ENCODE measurements at regions not wholly inside any gene's neighbourhood (a gene's known extent, or its start where the extent isn't known, plus 50 kb on each side); places are given as distances from the start of the nearest gene placed in this dataset.

DNA sequence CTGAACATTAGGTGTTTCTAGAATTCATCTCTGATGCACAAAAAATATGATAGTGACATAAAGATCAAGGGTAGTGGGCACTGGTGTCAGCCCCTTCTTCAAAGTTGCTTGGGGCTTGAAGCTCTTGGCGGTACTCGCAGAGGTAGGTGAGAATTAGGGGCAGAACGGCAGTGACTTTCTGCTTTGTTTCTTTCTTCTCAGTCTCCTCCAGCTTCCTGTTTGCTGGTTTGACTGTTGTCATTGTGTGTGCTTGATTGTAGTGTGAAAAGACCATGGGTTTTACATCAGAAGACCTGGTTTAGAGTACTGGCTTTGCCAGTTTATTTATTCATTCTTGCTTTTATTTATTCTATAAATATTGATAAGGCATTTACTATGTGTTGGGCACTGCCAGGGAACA is 156.7 kb upstream of the PLET1 start:
- TF ChIP-seq CTCF (IDR thresholded peaks at IDR 0.05; ENCODE audit: insufficient read depth, low read length, poor library complexity, severe bottlenecking): no peak
- DNase-seq (ENCODE audit: low read depth): no peak
- Histone ChIP-seq H3K36me3 (ENCODE audit: control insufficient read depth, insufficient read depth, low read length) (no peaks in the 10 kb centered on the region), H3K27me3 (ENCODE audit: control insufficient read depth, insufficient read depth, low read length) (no peaks in the 10 kb centered on the region), H3K4me3 (ENCODE audit: low read depth, low read length) (no peak overlapping the region)

GRCh38 chr11:112418438-112418837 is 157.8 kb upstream of the PLET1 start:
- no peaks in the 10 kb centered on the region for H3K36me3 ChIP-seq (ENCODE audit: control insufficient read depth, insufficient read depth, low read length)
- no peak overlapping the region for H3K4me3 ChIP-seq (ENCODE audit: low read depth, low read length)
- TF ChIP-seq CTCF (IDR thresholded peaks at IDR 0.05; ENCODE audit: insufficient read depth, low read length, poor library complexity, severe bottlenecking): no peak
- peaks cover 3% of the 10 kb centered on the region for H3K27me3 ChIP-seq (ENCODE audit: control insufficient read depth, insufficient read depth, low read length)
- DNase-seq (ENCODE audit: low read depth): no peak

- no peaks in the 10 kb centered on the region for H3K36me3 ChIP-seq (ENCODE audit: control insufficient read depth, insufficient read depth, low read length)
- TF ChIP-seq CTCF (IDR thresholded peaks at IDR 0.05; ENCODE audit: insufficient read depth, low read length, poor library complexity, severe bottlenecking): no peak
- no peak for DNase-seq (ENCODE audit: low read depth)
Observed at GRCh38 chr11:112421879-112422278, 161.2 kb upstream of the PLET1 start.

DNA sequence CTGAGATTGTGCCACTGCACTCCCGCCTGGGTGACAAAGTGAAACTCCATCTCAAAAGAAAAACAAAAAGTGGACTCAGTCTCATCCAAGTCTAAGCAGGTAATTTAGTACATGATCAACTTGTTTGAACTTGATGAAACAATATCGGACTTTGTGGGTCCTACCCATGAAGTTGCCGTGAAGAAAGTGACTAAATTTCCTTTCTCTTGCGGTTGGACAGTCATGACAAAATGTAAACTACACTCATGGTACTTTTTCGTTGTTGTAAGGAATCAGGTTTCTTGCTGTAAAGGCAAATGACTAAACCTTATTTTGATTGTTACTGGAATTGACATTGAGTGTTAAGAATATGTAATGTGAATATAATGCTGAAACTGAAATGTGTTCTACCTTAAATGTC is 164.5 kb upstream of the PLET1 start:
- TF ChIP-seq CTCF (IDR thresholded peaks at IDR 0.05; ENCODE audit: insufficient read depth, low read length, poor library complexity, severe bottlenecking): no peak
- no peak for DNase-seq (ENCODE audit: low read depth)
- Histone ChIP-seq H3K4me3 (ENCODE audit: low read depth, low read length) (no peak overlapping the region), H3K36me3 (ENCODE audit: control insufficient read depth, insufficient read depth, low read length) (no peaks in the 10 kb centered on the region), H3K27me3 (ENCODE audit: control insufficient read depth, insufficient read depth, low read length) (peaks cover 3% of the 10 kb centered on the region)

More at GRCh38 chr11:112421879-112422278, 161.2 kb upstream of the PLET1 start:
- Histone ChIP-seq H3K4me3 (ENCODE audit: low read depth, low read length) (no peak overlapping the region), H3K27me3 (ENCODE audit: control insufficient read depth, insufficient read depth, low read length) (peaks cover 3% of the 10 kb centered on the region)

DNA sequence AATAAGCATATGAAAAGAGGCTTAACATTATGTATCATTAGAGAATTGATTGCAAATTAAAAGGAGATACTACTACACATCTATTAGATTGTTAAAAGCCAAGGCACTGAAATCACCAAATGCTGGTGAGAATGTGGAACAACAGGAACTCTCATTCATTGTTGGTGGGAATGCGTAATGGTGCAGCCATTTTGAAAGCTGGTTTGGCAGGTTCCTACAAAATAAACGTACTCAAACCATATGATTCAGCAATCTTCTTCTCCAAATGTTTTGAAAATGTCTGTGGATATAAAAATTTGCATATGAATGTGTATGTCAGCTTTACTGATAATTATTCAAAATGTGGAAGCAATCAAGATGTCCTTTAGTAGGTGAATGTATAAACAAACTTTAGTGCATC is 176.4 kb upstream of the PLET1 start:
- no peak for DNase-seq (ENCODE audit: low read depth)
- Histone ChIP-seq H3K36me3 (ENCODE audit: control insufficient read depth, insufficient read depth, low read length) (no peaks in the 10 kb centered on the region), H3K4me3 (ENCODE audit: low read depth, low read length) (no peak overlapping the region), H3K27me3 (ENCODE audit: control insufficient read depth, insufficient read depth, low read length) (no peaks in the 10 kb centered on the region)
- no peak for TF ChIP-seq CTCF (IDR thresholded peaks at IDR 0.05; ENCODE audit: insufficient read depth, low read length, poor library complexity, severe bottlenecking)

GRCh38 chr11:112439614-112440013 is 179.0 kb upstream of the PLET1 start:
- Histone ChIP-seq H3K27me3 (ENCODE audit: control insufficient read depth, insufficient read depth, low read length) (no peaks in the 10 kb centered on the region), H3K4me3 (ENCODE audit: low read depth, low read length) (no peak overlapping the region), H3K36me3 (ENCODE audit: control insufficient read depth, insufficient read depth, low read length) (no peaks in the 10 kb centered on the region)
- no peak for TF ChIP-seq CTCF (IDR thresholded peaks at IDR 0.05; ENCODE audit: insufficient read depth, low read length, poor library complexity, severe bottlenecking)
- no peak for DNase-seq (ENCODE audit: low read depth)
